H1 (cell line): ENCODE measurements at regions not wholly inside any gene's neighbourhood (a gene's known extent, or its start where the extent isn't known, plus 50 kb on each side); places are given as distances from the start of the nearest gene placed in this dataset.

Experiments
- CTCF ChIA-PET: fragments of 300-600 bp; sonication (Branson Sonifier 250); formaldehyde crosslinking; loops from one replicate; lab custom pipeline; 2021; ENCODE audit not compliant: partially characterized antibody; lab: Charles Lee
- POLR2A ChIA-PET: fragments of 300-600 bp; sonication (Branson Sonifier 250); formaldehyde crosslinking; loops from one replicate; lab custom pipeline; 2021; ENCODE audit warnings: inconsistent platforms; ENCODE audit not compliant: partially characterized antibody; lab: Charles Lee
- DNase-seq, 2 experiments: peaks; one replicate each; pipeline versions ENCODE4 v3.0.0 to v3.0.0-alpha.2; 2010 to 2022; ENCODE audit warnings: low spot score in 2 of 2, low read depth in 1 of 2, mixed read lengths in 1 of 2
- FAIRE-seq: peaks from 2 replicates; lab custom pipeline; 2011; peaks lifted over from hg19 to GRCh38; lab: Jason Lieb, UNC
- H2AFZ ChIP-seq: 2 replicates; pipeline ENCODE4 v1.8.1; 2012; ENCODE audit warnings: low read length, inconsistent platforms
- H2AK5ac ChIP-seq: 2 replicates; pipeline ENCODE4 v1.6.1; 2013; ENCODE audit warnings: low read depth, low read length
- H2BK120ac ChIP-seq: replicated peaks from 2 replicates; pipeline ENCODE3; 2013; ENCODE audit warnings: low read depth, low read length, inconsistent platforms
- H2BK12ac ChIP-seq: 2 replicates; pipeline ENCODE4 v1.6.1; 2013; ENCODE audit warnings: low read depth, low read length
- H2BK15ac ChIP-seq: 2 replicates; pipeline ENCODE4 v1.6.1; 2013; ENCODE audit warnings: low read length
- H2BK20ac ChIP-seq: 2 replicates; pipeline ENCODE4 v1.6.1; 2013; ENCODE audit warnings: low read length
- H2BK5ac ChIP-seq: 2 replicates; pipeline ENCODE4 v1.6.1; 2013; ENCODE audit warnings: low read depth, low read length
- H3K14ac ChIP-seq: 2 replicates; pipeline ENCODE4 v1.6.1; 2013; ENCODE audit warnings: inconsistent platforms; ENCODE audit not compliant: insufficient read length
- H3K18ac ChIP-seq: 2 replicates; pipeline ENCODE4 v1.6.1; 2013; ENCODE audit warnings: low read length; ENCODE audit errors: extremely low read depth
- H3K23ac ChIP-seq: 2 replicates; pipeline ENCODE4 v1.6.1; 2013; ENCODE audit warnings: inconsistent platforms; ENCODE audit not compliant: insufficient read length
- H3K23me2 ChIP-seq: 2 replicates; pipeline ENCODE4 v1.6.1; 2013; ENCODE audit warnings: low read depth, low read length
- H3K27ac ChIP-seq: 2 replicates; pipeline ENCODE4 v1.6.1; 2011; ENCODE audit warnings: low read depth, low read length, inconsistent platforms
- H3K27me3 ChIP-seq, 4 experiments: replicated peaks in 1 of 4; 1 replicate in 1 of 4; 2 replicates in 3 of 4; pipeline versions ENCODE4 v1.6.1 to v1.8.1; 2011 to 2013; ENCODE audit warnings: low read length in 3 of 4, mild to moderate bottlenecking in 3 of 4, inconsistent platforms in 2 of 4, mixed read lengths in 2 of 4, moderate library complexity in 1 of 4; ENCODE audit not compliant: control insufficient read depth in 3 of 4, insufficient read depth in 3 of 4; ENCODE audit errors: extremely low read depth in 1 of 4
- H3K36me3 ChIP-seq, 4 experiments: 2 replicates each; pipeline versions ENCODE4 v1.6.1 to v1.8.1; 2011 to 2013; ENCODE audit warnings: mild to moderate bottlenecking in 4 of 4, low read length in 3 of 4, moderate library complexity in 2 of 4, control low read depth in 1 of 4, inconsistent platforms in 1 of 4; ENCODE audit not compliant: insufficient read depth in 4 of 4, control insufficient read depth in 2 of 4
- H3K4ac ChIP-seq: replicated peaks from 2 replicates; pipeline ENCODE3; 2013; ENCODE audit warnings: low read length, low read depth, mixed read lengths, inconsistent platforms; ENCODE audit not compliant: insufficient read length
- H3K4me1 ChIP-seq, 4 experiments: replicated peaks in 1 of 4; 1 replicate in 1 of 4; 2 replicates in 3 of 4; pipeline versions ENCODE4 v1.6.1 to v1.8.1; 2011 to 2013; ENCODE audit warnings: low read length in 3 of 4, inconsistent platforms in 2 of 4, mixed read lengths in 1 of 4; ENCODE audit not compliant: insufficient read depth in 4 of 4, control insufficient read depth in 3 of 4
- H3K4me2 ChIP-seq, 2 experiments: 2 replicates each; pipeline versions ENCODE4 v1.6.1 to v1.8.1; 2011 to 2013; ENCODE audit warnings: low read depth in 2 of 2, low read length in 2 of 2, control low read depth in 1 of 2, inconsistent platforms in 1 of 2, mild to moderate bottlenecking in 1 of 2; ENCODE audit not compliant: insufficient read depth in 1 of 2
- H3K4me3 ChIP-seq, 4 experiments: fragments of 200-600, 300-600 bp in 1 of 4; sonication (generic), shearing (Covaris generic), sonication (Bioruptor Twin) in 1 of 4; 2 replicates each; pipeline versions ENCODE4 v1.5.1 to v1.8.1; 2011 to 2016; ENCODE audit warnings: low read length in 4 of 4, low read depth in 3 of 4, control low read depth in 2 of 4, inconsistent platforms in 2 of 4, mild to moderate bottlenecking in 2 of 4, mixed read lengths in 1 of 4, moderate library complexity in 1 of 4; ENCODE audit not compliant: insufficient read depth in 2 of 4; ENCODE audit errors: extremely low read depth in 1 of 4
- H3K56ac ChIP-seq: replicated peaks from 2 replicates; pipeline ENCODE3; 2013; ENCODE audit warnings: low read depth, mild to moderate bottlenecking, mixed read lengths, low read length, inconsistent platforms; ENCODE audit not compliant: insufficient read length
- H3K79me1 ChIP-seq: 2 replicates; pipeline ENCODE4 v1.6.1; 2013; ENCODE audit warnings: low read depth, low read length, control low read depth
- H3K79me2 ChIP-seq, 2 experiments: 2 replicates each; pipeline versions ENCODE4 v1.6.1 to v1.8.1; 2012 to 2013; ENCODE audit warnings: low read length in 2 of 2, mild to moderate bottlenecking in 2 of 2, inconsistent platforms in 1 of 2; ENCODE audit not compliant: insufficient read depth in 2 of 2, control insufficient read depth in 1 of 2
- H3K9ac ChIP-seq, 4 experiments: replicated peaks in 1 of 4; 1 replicate in 1 of 4; 2 replicates in 3 of 4; pipeline versions ENCODE4 v1.6.1 to v1.8.1; 2011 to 2013; ENCODE audit warnings: low read depth in 3 of 4, low read length in 3 of 4, control low read depth in 2 of 4, mild to moderate bottlenecking in 2 of 4, moderate library complexity in 2 of 4, inconsistent platforms in 1 of 4; ENCODE audit errors: extremely low read depth in 1 of 4
- H3K9me3 ChIP-seq, 2 experiments: 2 replicates each; pipeline versions ENCODE4 v1.6.1 to v1.8.1; 2012 to 2013; ENCODE audit warnings: mild to moderate bottlenecking in 2 of 2, moderate library complexity in 2 of 2, control low read depth in 1 of 2, inconsistent platforms in 1 of 2, low read depth in 1 of 2, low read length in 1 of 2, mixed read lengths in 1 of 2; ENCODE audit not compliant: insufficient read depth in 2 of 2
- H4K20me1 ChIP-seq, 2 experiments: replicated peaks in 1 of 2; 2 replicates each; pipeline versions ENCODE3 to v1.8.1; 2011 to 2013; ENCODE audit warnings: inconsistent platforms in 2 of 2, low read length in 2 of 2, mild to moderate bottlenecking in 1 of 2; ENCODE audit not compliant: insufficient read depth in 2 of 2, control insufficient read depth in 1 of 2
- H4K5ac ChIP-seq: 2 replicates; pipeline ENCODE4 v1.6.1; 2013; ENCODE audit warnings: low read length, low read depth, mixed read lengths, inconsistent platforms; ENCODE audit not compliant: insufficient read length
- H4K8ac ChIP-seq: 2 replicates; pipeline ENCODE4 v1.8.0; 2013; ENCODE audit warnings: mild to moderate bottlenecking, moderate library complexity, low read length, inconsistent platforms; ENCODE audit not compliant: insufficient read depth; ENCODE audit errors: extremely low read depth
- H4K91ac ChIP-seq: replicated peaks from 2 replicates; pipeline ENCODE3; 2013; ENCODE audit warnings: low read length, mixed read lengths, inconsistent platforms; ENCODE audit not compliant: insufficient read length
- ATF2 ChIP-seq: IDR thresholded peaks from 2 replicates; pipeline ENCODE4 v1.6.1; 2012; ENCODE audit warnings: low read length, inconsistent platforms
- CHD2 ChIP-seq: IDR thresholded peaks from 2 replicates; pipeline ENCODE4 v1.6.1; 2012; ENCODE audit warnings: low read length, improper control_type of control experiment
- E2F6 ChIP-seq: IDR thresholded peaks from 2 replicates; pipeline ENCODE4 v1.6.1; 2012; ENCODE audit warnings: inconsistent platforms
- KDM5A ChIP-seq: fragments of 200-600 bp; IDR thresholded peaks from 2 replicates; pipeline ENCODE4 v1.7.1; 2012; ENCODE audit warnings: mild to moderate bottlenecking, low read length, inconsistent platforms, mixed read lengths
- NANOG ChIP-seq: IDR thresholded peaks from 2 replicates; pipeline ENCODE4 v1.6.1; 2011; ENCODE audit warnings: low read length, low read depth, mild to moderate bottlenecking, inconsistent platforms; ENCODE audit not compliant: insufficient read depth, poor library complexity, severe bottlenecking
- POLR2A ChIP-seq, 2 experiments: IDR thresholded peaks; 1 replicate in 1 of 2; 2 replicates in 1 of 2; pipeline ENCODE4 v1.6.1; 2011; ENCODE audit warnings: low read depth in 2 of 2, low read length in 2 of 2, mild to moderate bottlenecking in 2 of 2; ENCODE audit errors: control extremely low read depth in 1 of 2
- RAD21 ChIP-seq, 2 experiments: IDR thresholded peaks in 1 of 2; conservative IDR thresholded peaks in 1 of 2; 2 replicates each; pipeline ENCODE4 v1.6.1; 2011; ENCODE audit warnings: low read depth in 2 of 2, low read length in 2 of 2, improper control_type of control experiment in 1 of 2, inconsistent platforms in 1 of 2, mild to moderate bottlenecking in 1 of 2, moderate library complexity in 1 of 2
- RXRA ChIP-seq: IDR thresholded peaks from 2 replicates; pipeline ENCODE4 v1.6.1; 2011; ENCODE audit warnings: low read depth, mild to moderate bottlenecking, low read length, moderate library complexity; ENCODE audit not compliant: insufficient read depth
- SIN3A ChIP-seq, 2 experiments: IDR thresholded peaks in 1 of 2; conservative IDR thresholded peaks in 1 of 2; 2 replicates each; pipeline ENCODE4 v1.6.1; 2011 to 2012; ENCODE audit warnings: low read length in 2 of 2, improper control_type of control experiment in 1 of 2, low read depth in 1 of 2, mild to moderate bottlenecking in 1 of 2
- SIX5 ChIP-seq: IDR thresholded peaks from 2 replicates; pipeline ENCODE4 v1.6.1; 2011; ENCODE audit warnings: mild to moderate bottlenecking, low read depth, low read length
- TEAD4 ChIP-seq: IDR thresholded peaks from 2 replicates; pipeline ENCODE4 v1.6.1; 2012; ENCODE audit warnings: low read depth, low read length, inconsistent platforms, mixed read lengths
- WGBS, 2 experiments: shearing (Covaris generic) in 1 of 2; methylation state at CpG; one replicate each; pipeline versions ENCODE4 v1.1.6 to v1.1.7; 2013 to 2015; ENCODE audit warnings: low lambda C conversion rate in 2 of 2, mixed read lengths in 2 of 2, inconsistent platforms in 1 of 2, low coverage in 1 of 2, missing lambda C conversion rate in 1 of 2; ENCODE audit not compliant: insufficient replicate concordance in 2 of 2, insufficient coverage in 1 of 2, insufficient read length in 1 of 2; ENCODE audit errors: extremely low coverage in 1 of 2, missing lambda C conversion rate in 1 of 2; 5-methylcytosine and 5-hydroxymethylcytosine counted together

DNA sequence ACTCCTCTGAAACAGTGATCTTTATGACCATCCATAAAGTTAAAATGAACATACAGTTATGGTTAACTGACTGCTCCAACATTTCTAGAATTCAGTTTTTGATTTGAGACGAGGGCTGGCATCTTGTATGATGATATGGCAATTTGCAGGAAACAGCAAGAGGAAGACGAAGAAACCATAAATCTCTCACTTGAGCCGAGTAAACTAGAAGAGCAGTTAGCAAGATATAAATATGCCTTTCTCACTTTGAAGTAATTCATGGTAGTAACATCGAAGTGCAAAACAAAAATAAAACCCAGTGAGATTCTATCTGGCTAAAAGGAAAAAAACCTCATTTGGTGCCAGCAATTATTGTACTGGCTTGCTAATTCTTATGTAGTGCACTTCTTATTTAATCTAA lies 139.0 kb upstream of the SPRY1 start:
- Histone ChIP-seq H2BK15ac (no peak overlapping the region), H3K23me2 (no peaks in the 10 kb centered on the region), H3K9ac (no peak overlapping the region), H3K4me2 (no peak overlapping the region), H3K79me1 (no peaks in the 10 kb centered on the region), H4K91ac (no peak overlapping the region), H4K5ac (no peak overlapping the region), H2BK20ac (no peak overlapping the region), H3K9me3 (no peaks in the 10 kb centered on the region), H2AFZ (no peak overlapping the region), H4K8ac (no peak overlapping the region), H3K79me2 (no peaks in the 10 kb centered on the region), H3K4me3 (no peak overlapping the region), H3K4ac (no peak overlapping the region), H3K18ac (no peak overlapping the region), H3K14ac (no peak overlapping the region), H2AK5ac (no peak overlapping the region), H3K4me1 (no peaks in the 10 kb centered on the region), H2BK120ac (no peak overlapping the region), H3K27ac (no peak overlapping the region), H2BK12ac (no peak overlapping the region), H4K20me1 (no peaks in the 10 kb centered on the region), H3K23ac (no peak overlapping the region), H3K36me3 (no peaks in the 10 kb centered on the region), H3K56ac (no peak overlapping the region), H3K27me3 (no peaks in the 10 kb centered on the region), H2BK5ac (no peak overlapping the region)
- POLR2A ChIA-PET: no interaction called here
- 91% methylated on average over 4 of the region's 4 CpGs; no CpG with 5 or more reads in 1 of the 2 experiments for WGBS, 2 experiments
- TF ChIP-seq NANOG: no peak
- TF ChIP-seq POLR2A (IDR thresholded peaks at IDR 0.05; ENCODE audit: control extremely low read depth in 1 of 2, low read depth in 2 of 2, low read length in 2 of 2): no peak
- no peak for TF ChIP-seq SIN3A (conservative IDR thresholded peaks at IDR 0.05 in 1 of 2, IDR thresholded peaks at IDR 0.05 in 1 of 2; ENCODE audit: low read depth in 1 of 2, low read length in 2 of 2)
- no peak for TF ChIP-seq E2F6
- TF ChIP-seq KDM5A: no peak
- TF ChIP-seq RAD21 (IDR thresholded peaks at IDR 0.05 in 1 of 2, conservative IDR thresholded peaks at IDR 0.05 in 1 of 2; ENCODE audit: low read depth in 2 of 2, low read length in 2 of 2): no peak
- no peak for TF ChIP-seq CHD2
- TF ChIP-seq SIX5: no peak
- no peak for TF ChIP-seq RXRA
- no peak for TF ChIP-seq TEAD4
- TF ChIP-seq ATF2: no peak
- FAIRE-seq: no peak
- DNase-seq: no peak
- CTCF ChIA-PET: no interaction called here
